SK-N-SH treated with all-trans-retinoic acid at 6 μM for 48 hours (cell line): ENCODE measurements at regions not wholly inside any gene's neighbourhood (a gene's known extent, or its start where the extent isn't known, plus 50 kb on each side); places are given as distances from the start of the nearest gene placed in this dataset.
"Not testable (repeated sequence)": the region's sequence is repeated elsewhere in the genome, so short reads cannot be mapped to it uniquely, and the experiment has no call there.

ENCODE experiments used
- ATAC-seq: fragments of 200-7000 bp; cut with Tn5 transposase; 3 replicates; pipeline ENCODE4 v1.9.1; 2020; ENCODE audit warnings: mild to moderate bottlenecking, moderate library complexity
- ARNTL ChIP-seq: fragments of 450-650 bp; formaldehyde crosslinking; IDR thresholded peaks from 2 replicates; pipeline ENCODE4 v1.5.0; 2020; ENCODE audit warnings: low read depth, mild to moderate bottlenecking, moderate library complexity, borderline replicate concordance
- CREB5 ChIP-seq: fragments of 250-450 bp; sonication (Bioruptor Pico); IDR thresholded peaks from 2 replicates; pipeline ENCODE4 v1.5.1; 2020; ENCODE audit warnings: low read depth, mild to moderate bottlenecking, moderate library complexity
- CSDC2 ChIP-seq: fragments of 250-450 bp; sonication (Bioruptor Pico); IDR thresholded peaks from 2 replicates; pipeline ENCODE4 v1.5.0; 2020; ENCODE audit warnings: mild to moderate bottlenecking, moderate library complexity
- ESRRG ChIP-seq: fragments of 250-450 bp; sonication (Bioruptor Pico); IDR thresholded peaks from 2 replicates; pipeline ENCODE4 v1.6.1; 2021; ENCODE audit warnings: mild to moderate bottlenecking
- ISL1 ChIP-seq: fragments of 250-450 bp; sonication (Bioruptor Pico); IDR thresholded peaks from 2 replicates; pipeline ENCODE4 v2.1.2; 2022; ENCODE audit warnings: mild to moderate bottlenecking, moderate library complexity
- OSR1 ChIP-seq: fragments of 250-450 bp; sonication (Bioruptor Pico); IDR thresholded peaks from 2 replicates; pipeline ENCODE4 v1.8.0; 2022; ENCODE audit warnings: moderate library complexity, mild to moderate bottlenecking, inconsistent platforms
- PATZ1 ChIP-seq: fragments of 250-450 bp; sonication (Bioruptor Pico); IDR thresholded peaks from 2 replicates; pipeline ENCODE4 v1.8.0; 2020; ENCODE audit warnings: mild to moderate bottlenecking, moderate library complexity, borderline replicate concordance
- POU6F1 ChIP-seq: fragments of 250-450 bp; sonication (Bioruptor Pico); IDR thresholded peaks from 2 replicates; pipeline ENCODE4 v1.8.0; 2021; ENCODE audit warnings: low read depth, mild to moderate bottlenecking, moderate library complexity, borderline replicate concordance
- PPARA ChIP-seq: fragments of 250-450 bp; sonication (Bioruptor Pico); IDR thresholded peaks from 2 replicates; pipeline ENCODE4 v1.5.0; 2020; ENCODE audit warnings: mild to moderate bottlenecking, borderline replicate concordance
- RARB ChIP-seq: fragments of 250-450 bp; sonication (Bioruptor Pico); IDR thresholded peaks from 2 replicates; pipeline ENCODE4 v1.8.0; 2021; ENCODE audit warnings: mild to moderate bottlenecking, moderate library complexity
- SNAI2 ChIP-seq: fragments of 250-450 bp; sonication (Bioruptor Pico); IDR thresholded peaks from 2 replicates; pipeline ENCODE4 v1.5.0; 2020; ENCODE audit warnings: mild to moderate bottlenecking, moderate library complexity
- TCF4 ChIP-seq: fragments of 250-450 bp; sonication (Bioruptor Pico); IDR thresholded peaks from 2 replicates; pipeline ENCODE4 v1.8.0; 2021; ENCODE audit warnings: mild to moderate bottlenecking, moderate library complexity, borderline replicate concordance
- TOX ChIP-seq: fragments of 250-450 bp; sonication (Bioruptor Pico); IDR thresholded peaks from 2 replicates; pipeline ENCODE4 v1.8.0; 2021; ENCODE audit warnings: mild to moderate bottlenecking, moderate library complexity, borderline replicate concordance
- TSHZ2 ChIP-seq: fragments of 250-450 bp; sonication (Bioruptor Pico); IDR thresholded peaks from 2 replicates; pipeline ENCODE4 v1.5.0; 2020; ENCODE audit warnings: mild to moderate bottlenecking, moderate library complexity
- ZC3H10 ChIP-seq: fragments of 250-450 bp; sonication (Bioruptor Pico); IDR thresholded peaks from 2 replicates; pipeline ENCODE4 v1.5.1; 2021; ENCODE audit warnings: mild to moderate bottlenecking, moderate library complexity
- ZFP3 ChIP-seq: fragments of 250-450 bp; sonication (Bioruptor Pico); IDR thresholded peaks from 2 replicates; pipeline ENCODE4 v1.5.0; 2020; ENCODE audit warnings: mild to moderate bottlenecking, moderate library complexity
- ZFP30 ChIP-seq: fragments of 450-650 bp; formaldehyde crosslinking; IDR thresholded peaks from 2 replicates; pipeline ENCODE4 v1.5.0; 2022; ENCODE audit warnings: mild to moderate bottlenecking, moderate library complexity
- ZNF565 ChIP-seq: fragments of 450-650 bp; formaldehyde crosslinking; conservative IDR thresholded peaks from 2 replicates; pipeline ENCODE4 v1.5.0; 2020; ENCODE audit warnings: low read depth, mild to moderate bottlenecking, moderate library complexity
- ZNF70 ChIP-seq: fragments of 450-650 bp; formaldehyde crosslinking; IDR thresholded peaks from 2 replicates; pipeline ENCODE4 v1.5.0; 2020; ENCODE audit warnings: mild to moderate bottlenecking, moderate library complexity
- ZNF8 ChIP-seq: fragments of 450-650 bp; formaldehyde crosslinking; IDR thresholded peaks from 2 replicates; pipeline ENCODE4 v1.5.0; 2020; ENCODE audit warnings: mild to moderate bottlenecking, moderate library complexity

GRCh38 chr5:131107128-131107527 lies 57.9 kb downstream of the HINT1 start:
- no peak for ATAC-seq
- TF ChIP-seq ZFP3, result no peak

- no peak for ATAC-seq
- TF ChIP-seq ZNF8 (CRISPR knock-in tag) (no peak), SNAI2 (no peak), ZFP3 (no peak), CREB5 (CRISPR knock-in tag) (no peak), TSHZ2 (CRISPR knock-in tag) (no peak), ARNTL (CRISPR knock-in tag) (no peak), ZFP30 (CRISPR knock-in tag) (no peak), PPARA (no peak), CSDC2 (CRISPR knock-in tag) (no peak)
Measured at GRCh38 chr5:131104169-131104808, 60.8 kb downstream of the HINT1 start.

GRCh38 chr5:131096774-131097710 lies 68.0 kb downstream of the HINT1 start:
- no peak for ATAC-seq
- no peak for TF ChIP-seq PPARA
- TF ChIP-seq ZFP30 (CRISPR knock-in tag), result no peak
- no peak for TF ChIP-seq ZC3H10 (CRISPR knock-in tag)

GRCh38 chr5:131095561-131095960 lies 69.5 kb downstream of the HINT1 start:
- not testable (repeated sequence) for ATAC-seq

GRCh38 chr5:131084436-131084835 lies 80.6 kb downstream of the HINT1 start:
- no peak for TF ChIP-seq ZFP3
- no peak for TF ChIP-seq PPARA
- TF ChIP-seq ZC3H10 (CRISPR knock-in tag), result no peak
- no peak for TF ChIP-seq POU6F1
- no peak for TF ChIP-seq ARNTL (CRISPR knock-in tag)
- TF ChIP-seq OSR1 (CRISPR knock-in tag), result no peak
- no peak for TF ChIP-seq ZNF70 (CRISPR knock-in tag)
- TF ChIP-seq ZNF565 (CRISPR knock-in tag), result no peak
- ATAC-seq, result no peak

- ATAC-seq, result no peak
Measured at GRCh38 chr5:131081913-131082488, 83.1 kb downstream of the HINT1 start.

GRCh38 chr5:131081374-131081773 lies 83.7 kb downstream of the HINT1 start:
- ATAC-seq, result no peak
- TF ChIP-seq ISL1 (no peak), ARNTL (CRISPR knock-in tag) (no peak), ZFP30 (CRISPR knock-in tag) (no peak), ESRRG (CRISPR knock-in tag) (no peak), PATZ1 (CRISPR knock-in tag) (no peak), TCF4 (CRISPR knock-in tag) (no peak), OSR1 (CRISPR knock-in tag) (no peak), ZNF565 (CRISPR knock-in tag) (no peak), RARB (CRISPR knock-in tag) (no peak), TOX (no peak)
- TF ChIP-seq, all 23 proteins: peak for 0

More at GRCh38 chr5:131081913-131082488, 83.1 kb downstream of the HINT1 start:
- TF ChIP-seq OSR1 (CRISPR knock-in tag), result no peak
- TF ChIP-seq TCF4 (CRISPR knock-in tag), result no peak
- no peak for TF ChIP-seq ZNF565 (CRISPR knock-in tag)
- TF ChIP-seq ISL1, result no peak
